ENCODE measurements at regions not wholly inside any gene's neighbourhood (a gene's known extent, or its start where the extent isn't known, plus 50 kb on each side); places are given as distances from the start of the nearest gene placed in this dataset.
"Not testable (repeated sequence)": the region's sequence is repeated elsewhere in the genome, so short reads cannot be mapped to it uniquely, and the experiment has no call there.

GRCh38 chr11:38116616-38117015 lies 1518.6 kb upstream of the RAG2 start:
- DNase-seq: not testable (repeated sequence)

GRCh38 chr11:38115381-38115780 lies 1517.3 kb upstream of the RAG2 start:
- not testable (repeated sequence) for DNase-seq

GRCh38 chr11:38100836-38101462 lies 1502.9 kb upstream of the RAG2 start:
- no peak for DNase-seq

- DNase-seq: no peak
Observed at GRCh38 chr11:38095268-38095667, 1497.2 kb upstream of the RAG2 start.

- no peak for DNase-seq
Observed at GRCh38 chr11:38089726-38090125, 1491.7 kb upstream of the RAG2 start.

- no peak for DNase-seq
Observed at GRCh38 chr11:38060920-38061319, 1462.9 kb upstream of the RAG2 start.

GRCh38 chr11:38060136-38060535 lies 1462.1 kb upstream of the RAG2 start:
- no peak for DNase-seq

GRCh38 chr11:38046571-38047135 lies 1448.6 kb upstream of the RAG2 start:
- DNase-seq: no peak

GRCh38 chr11:38043060-38043459 lies 1445.0 kb upstream of the RAG2 start:
- DNase-seq: no peak

GRCh38 chr11:38038777-38039176 lies 1440.7 kb upstream of the RAG2 start:
- no peak for DNase-seq

GRCh38 chr11:38019072-38019775 lies 1421.2 kb upstream of the RAG2 start:
- no peak for DNase-seq

- no peak for DNase-seq
Observed at GRCh38 chr11:38014405-38014804, 1416.4 kb upstream of the RAG2 start.

GRCh38 chr11:38013157-38013556 lies 1415.1 kb upstream of the RAG2 start:
- DNase-seq: no peak

- DNase-seq: no peak
Observed at GRCh38 chr11:38011496-38011895, 1413.5 kb upstream of the RAG2 start.

GRCh38 chr11:38009932-38010331 lies 1411.9 kb upstream of the RAG2 start:
- no peak for DNase-seq

GRCh38 chr11:38006466-38006865 lies 1408.4 kb upstream of the RAG2 start:
- no peak for DNase-seq

GRCh38 chr11:38005597-38005996 lies 1407.6 kb upstream of the RAG2 start:
- no peak for DNase-seq

- DNase-seq: no peak
Observed at GRCh38 chr11:37999171-37999570, 1401.1 kb upstream of the RAG2 start.

GRCh38 chr11:37995886-37996285 lies 1397.8 kb upstream of the RAG2 start:
- no peak for DNase-seq

GRCh38 chr11:37988031-37988430 lies 1390.0 kb upstream of the RAG2 start:
- no peak for DNase-seq

GRCh38 chr11:37984991-37985390 lies 1387.0 kb upstream of the RAG2 start:
- no peak for DNase-seq

- DNase-seq: no peak
Observed at GRCh38 chr11:37978647-37979046, 1380.6 kb upstream of the RAG2 start.

- DNase-seq: no peak
Observed at GRCh38 chr11:37973941-37974340, 1375.9 kb upstream of the RAG2 start.

- no peak for DNase-seq
Observed at GRCh38 chr11:37972691-37973090, 1374.7 kb upstream of the RAG2 start.

- DNase-seq: not testable (repeated sequence)
Observed at GRCh38 chr11:37969336-37969735, 1371.3 kb upstream of the RAG2 start.
